ENCODE measurements at regions not wholly inside any gene's neighbourhood (a gene's known extent, or its start where the extent isn't known, plus 50 kb on each side); places are given as distances from the start of the nearest gene placed in this dataset.

GRCh38 chr14:29301571-29301970 lies 535.0 kb downstream of the FOXG1 start:
- DNase-seq (ENCODE audit: low spot score): no peak
- in situ Hi-C loops (cut with MboI; ENCODE audit: low sequenced_read_pairs, unreplicated experiment): no loop called here
- TF ChIP-seq CTCF (IDR thresholded peaks at IDR 0.05; ENCODE audit: borderline replicate concordance, control extremely low read depth, extremely low read depth, insufficient read depth, missing control alignments): no peak

- in situ Hi-C loops (cut with MboI; ENCODE audit: low sequenced_read_pairs, unreplicated experiment): no loop called here
- no peak for TF ChIP-seq CTCF (IDR thresholded peaks at IDR 0.05; ENCODE audit: borderline replicate concordance, control extremely low read depth, extremely low read depth, insufficient read depth, missing control alignments)
- no peak for DNase-seq (ENCODE audit: low spot score)
Observed at GRCh38 chr14:29310210-29310609, 543.6 kb downstream of the FOXG1 start.

- in situ Hi-C loops (cut with MboI; ENCODE audit: low sequenced_read_pairs, unreplicated experiment): no loop called here
- no peak for TF ChIP-seq CTCF (IDR thresholded peaks at IDR 0.05; ENCODE audit: borderline replicate concordance, control extremely low read depth, extremely low read depth, insufficient read depth, missing control alignments)
- DNase-seq (ENCODE audit: low spot score): no peak
Observed at GRCh38 chr14:29310757-29311156, 544.2 kb downstream of the FOXG1 start.

- TF ChIP-seq CTCF (IDR thresholded peaks at IDR 0.05; ENCODE audit: borderline replicate concordance, control extremely low read depth, extremely low read depth, insufficient read depth, missing control alignments): no peak
- DNase-seq (ENCODE audit: low spot score): no peak
- in situ Hi-C loops (cut with MboI; ENCODE audit: low sequenced_read_pairs, unreplicated experiment): no loop called here
Observed at GRCh38 chr14:29311983-29312382, 545.4 kb downstream of the FOXG1 start.

GRCh38 chr14:29316936-29317335 lies 550.3 kb downstream of the FOXG1 start:
- no peak for TF ChIP-seq CTCF (IDR thresholded peaks at IDR 0.05; ENCODE audit: borderline replicate concordance, control extremely low read depth, extremely low read depth, insufficient read depth, missing control alignments)
- in situ Hi-C loops (cut with MboI; ENCODE audit: low sequenced_read_pairs, unreplicated experiment): no loop called here
- no peak for DNase-seq (ENCODE audit: low spot score)

GRCh38 chr14:29317423-29317822 lies 550.8 kb downstream of the FOXG1 start:
- in situ Hi-C loops (cut with MboI; ENCODE audit: low sequenced_read_pairs, unreplicated experiment): no loop called here
- no peak for DNase-seq (ENCODE audit: low spot score)
- TF ChIP-seq CTCF (IDR thresholded peaks at IDR 0.05; ENCODE audit: borderline replicate concordance, control extremely low read depth, extremely low read depth, insufficient read depth, missing control alignments): no peak

- in situ Hi-C loops (cut with MboI; ENCODE audit: low sequenced_read_pairs, unreplicated experiment): no loop called here
- DNase-seq (ENCODE audit: low spot score): no peak
- TF ChIP-seq CTCF (IDR thresholded peaks at IDR 0.05; ENCODE audit: borderline replicate concordance, control extremely low read depth, extremely low read depth, insufficient read depth, missing control alignments): no peak
Observed at GRCh38 chr14:29320286-29320685, 553.7 kb downstream of the FOXG1 start.

All from GM13976 (cell line).